Mesothelial cell of epicardium (in vitro differentiated cells): ENCODE measurements at regions not wholly inside any gene's neighbourhood (a gene's known extent, or its start where the extent isn't known, plus 50 kb on each side); places are given as distances from the start of the nearest gene placed in this dataset.

ENCODE experiments used
- DNase-seq, 2 experiments: peaks; one replicate each; pipeline ENCODE4 v3.0.0; 2021; ENCODE audit warnings: low spot score in 2 of 2; ENCODE audit not compliant: unreplicated experiment in 2 of 2
- H3K27ac Mint-ChIP-seq: 2 replicates; pipeline ENCODE4 v1.8.0; 2021; ENCODE audit warnings: mixed read lengths
- H3K27me3 Mint-ChIP-seq: 2 replicates; pipeline ENCODE4 v1.8.0; 2021; ENCODE audit warnings: low read depth, mixed read lengths
- H3K36me3 Mint-ChIP-seq: 2 replicates; pipeline ENCODE4 v1.8.0; 2021; ENCODE audit warnings: mixed read lengths
- H3K4me1 Mint-ChIP-seq: 2 replicates; pipeline ENCODE4 v1.8.0; 2021; ENCODE audit warnings: mixed read lengths
- H3K4me3 Mint-ChIP-seq: 2 replicates; pipeline ENCODE4 v1.8.0; 2021; ENCODE audit warnings: mild to moderate bottlenecking, moderate library complexity, mixed read lengths
- H3K9me3 Mint-ChIP-seq: 2 replicates; pipeline ENCODE4 v1.8.0; 2021; ENCODE audit warnings: mixed read lengths
- CTCF ChIP-seq: fragments of 200-600 bp; sonication (generic); IDR thresholded peaks from one replicate; pipeline ENCODE4 v1.5.0; 2021; ENCODE audit warnings: antibody characterized with exemption; ENCODE audit not compliant: unreplicated experiment

DNA sequence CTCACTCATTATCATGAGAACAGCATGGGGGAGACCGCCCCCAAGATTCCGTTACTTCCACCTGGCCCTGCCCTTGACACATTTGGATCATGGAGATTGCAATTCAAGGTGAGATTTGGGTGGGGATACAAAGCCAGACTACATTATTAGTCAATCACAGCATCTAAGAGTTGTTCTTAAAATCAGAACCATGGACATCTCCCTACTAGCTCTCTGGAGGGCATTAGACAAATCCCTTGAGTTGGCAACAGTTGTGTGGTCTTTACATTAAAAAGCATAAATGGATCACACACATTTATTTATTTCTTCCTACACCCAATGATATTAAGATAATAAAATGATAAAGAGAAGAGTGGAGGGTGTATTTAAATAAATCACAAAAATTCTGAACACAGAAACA, 262.8 kb upstream of the VCX start:
- DNase-seq, result no peak

DNA sequence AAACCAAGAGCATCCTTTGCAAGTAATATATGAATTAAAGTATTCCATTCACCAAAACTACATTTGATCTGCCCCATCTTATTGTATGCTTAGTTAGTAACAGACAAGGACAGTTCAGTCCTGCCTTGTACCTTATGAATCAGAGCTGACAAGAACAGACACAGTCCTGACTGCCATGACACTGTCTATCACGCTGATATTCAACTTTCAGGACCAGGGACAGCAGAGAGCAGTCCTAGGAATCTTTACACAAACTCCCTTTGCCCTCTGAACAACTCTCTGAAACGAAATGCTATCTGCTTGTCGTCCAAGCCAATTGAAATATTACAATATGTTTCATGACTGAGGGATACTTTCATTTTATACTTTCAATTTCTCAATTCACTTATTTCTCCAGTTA, 268.6 kb upstream of the VCX start:
- Mint-ChIP-seq H3K4me1 (no peaks in the 10 kb centered on the region), H3K9me3 (no peaks in the 10 kb centered on the region), H3K36me3 (no peaks in the 10 kb centered on the region), H3K27me3 (no peaks in the 10 kb centered on the region), H3K4me3 (no peak overlapping the region), H3K27ac (no peak overlapping the region)
- TF ChIP-seq CTCF, result no peak
- DNase-seq, result peak in 1 of 2 experiments; percentile 38

More for the DNA sequence above, 262.8 kb upstream of the VCX start:
- H3K27ac Mint-ChIP-seq, result no peak overlapping the region
- no peaks in the 10 kb centered on the region for H3K9me3 Mint-ChIP-seq
- H3K4me3 Mint-ChIP-seq, result no peak overlapping the region
- TF ChIP-seq CTCF, result no peak
- H3K36me3 Mint-ChIP-seq, result no peaks in the 10 kb centered on the region
- peaks cover 3% of the 10 kb centered on the region for H3K27me3 Mint-ChIP-seq
- no peaks in the 10 kb centered on the region for H3K4me1 Mint-ChIP-seq

- TF ChIP-seq CTCF, result no peak
- Mint-ChIP-seq H3K36me3 (no peaks in the 10 kb centered on the region), H3K9me3 (no peaks in the 10 kb centered on the region)
These were observed 272.4 kb upstream of the VCX start for GRCh38 chrX:7570432-7571029.

GRCh38 chrX:7568597-7568996, 274.4 kb upstream of the VCX start:
- H3K36me3 Mint-ChIP-seq, result no peaks in the 10 kb centered on the region
- H3K27me3 Mint-ChIP-seq, result no peaks in the 10 kb centered on the region
- no peaks in the 10 kb centered on the region for H3K9me3 Mint-ChIP-seq

More at GRCh38 chrX:7570432-7571029, 272.4 kb upstream of the VCX start:
- DNase-seq, result no peak
- Mint-ChIP-seq H3K27ac (no peak overlapping the region), H3K27me3 (no peaks in the 10 kb centered on the region), H3K4me3 (no peak overlapping the region), H3K4me1 (no peaks in the 10 kb centered on the region)

DNA sequence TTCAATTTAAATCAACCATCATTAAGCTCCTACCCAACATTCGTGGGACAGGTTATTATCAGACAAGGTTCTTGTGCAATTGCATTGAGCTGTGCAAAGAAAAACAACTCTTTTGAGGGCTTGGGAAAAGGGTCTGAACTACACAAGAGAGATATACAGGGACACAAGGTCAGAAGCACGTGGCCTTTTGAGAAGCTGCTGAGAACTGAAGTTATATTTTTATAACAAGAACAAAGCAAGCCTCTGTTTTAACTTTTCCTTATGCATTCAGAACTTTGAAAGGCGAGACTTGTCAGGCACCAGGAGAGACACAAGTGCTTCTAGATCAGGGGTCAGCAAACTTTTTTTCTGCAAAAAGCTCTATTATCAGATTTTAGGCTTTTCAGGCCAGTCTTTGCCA, 274.8 kb upstream of the VCX start:
- TF ChIP-seq CTCF, result no peak
- Mint-ChIP-seq H3K9me3 (no peaks in the 10 kb centered on the region), H3K27me3 (no peaks in the 10 kb centered on the region), H3K4me3 (no peak overlapping the region), H3K36me3 (no peaks in the 10 kb centered on the region), H3K27ac (no peak overlapping the region), H3K4me1 (no peaks in the 10 kb centered on the region)
- DNase-seq, result no peak

More at GRCh38 chrX:7568597-7568996, 274.4 kb upstream of the VCX start:
- no peak for TF ChIP-seq CTCF
- H3K27ac Mint-ChIP-seq, result no peak overlapping the region
- no peak for DNase-seq
- H3K4me1 Mint-ChIP-seq, result no peaks in the 10 kb centered on the region
- no peak overlapping the region for H3K4me3 Mint-ChIP-seq

DNA sequence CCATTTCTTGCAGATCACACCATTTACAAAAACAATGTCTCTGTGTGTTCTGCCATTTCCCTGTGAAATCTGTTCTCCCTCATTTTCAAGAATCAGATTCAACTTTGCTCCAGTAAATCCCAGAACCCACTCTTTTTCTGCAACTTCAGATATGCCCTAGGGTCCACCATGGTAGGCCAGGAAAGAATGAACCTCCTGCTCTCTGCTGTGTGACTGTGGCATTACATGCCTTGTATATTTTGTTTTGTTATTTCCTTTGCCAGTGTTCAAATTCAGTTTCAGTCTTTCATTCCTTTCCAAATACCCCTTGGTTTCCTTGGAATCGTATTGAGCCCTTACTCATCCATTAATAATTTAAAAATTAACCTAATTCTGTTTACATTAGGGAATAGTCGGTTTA, 290.2 kb upstream of the VCX start:
- TF ChIP-seq CTCF, result no peak
- no peaks in the 10 kb centered on the region for H3K4me1 Mint-ChIP-seq
- peaks cover 4% of the 10 kb centered on the region for H3K27me3 Mint-ChIP-seq
- no peak overlapping the region for H3K4me3 Mint-ChIP-seq
- H3K36me3 Mint-ChIP-seq, result no peaks in the 10 kb centered on the region
- no peak for DNase-seq
- H3K27ac Mint-ChIP-seq, result no peak overlapping the region
- peaks cover under 1% of the 10 kb centered on the region for H3K9me3 Mint-ChIP-seq
